HCT116 (cell line): ENCODE measurements at regions not wholly inside any gene's neighbourhood (a gene's known extent, or its start where the extent isn't known, plus 50 kb on each side); places are given as distances from the start of the nearest gene placed in this dataset.

ENCODE experiments used
- ATF3 ChIP-seq: IDR thresholded peaks from 2 replicates; pipeline ENCODE4 v1.6.1; 2012
- CTCF ChIP-seq, 3 experiments: fragments of 200-600 bp in 1 of 3; sonication (generic) in 1 of 3; IDR thresholded peaks in 2 of 3; conservative IDR thresholded peaks in 1 of 3; 2 replicates each; pipeline ENCODE4 v1.5.1; 2012 to 2017; ENCODE audit warnings: low read depth in 2 of 3, low read length in 2 of 3, antibody characterized with exemption in 1 of 3, borderline replicate concordance in 1 of 3, control low read depth in 1 of 3, mild to moderate bottlenecking in 1 of 3, mixed read lengths in 1 of 3, mixed run types in 1 of 3, moderate library complexity in 1 of 3; ENCODE audit not compliant: insufficient read depth in 1 of 3
- EGR1 ChIP-seq: IDR thresholded peaks from 2 replicates; pipeline ENCODE4 v1.6.1; 2012; ENCODE audit warnings: low read depth
- EZH2 ChIP-seq: fragments of 200-600 bp; sonication (generic); IDR thresholded peaks from 2 replicates; pipeline ENCODE4 v1.6.1; 2017; ENCODE audit warnings: antibody characterized with exemption, mixed run types
- MAX ChIP-seq: IDR thresholded peaks from 2 replicates; pipeline ENCODE4 v1.6.1; 2012
- POLR2A ChIP-seq: IDR thresholded peaks from 2 replicates; pipeline ENCODE4 v1.7.0; 2011; ENCODE audit warnings: borderline replicate concordance; ENCODE audit not compliant: insufficient read depth, insufficient read length; ENCODE audit errors: extremely low read depth
- REST ChIP-seq: IDR thresholded peaks from 2 replicates; pipeline ENCODE4 v1.6.1; 2012; ENCODE audit warnings: low read depth
- SIN3A ChIP-seq: IDR thresholded peaks from 2 replicates; pipeline ENCODE4 v1.6.1; 2012; ENCODE audit warnings: low read depth
- SP1 ChIP-seq: IDR thresholded peaks from 2 replicates; pipeline ENCODE4 v1.6.1; 2012; ENCODE audit warnings: low read depth
- TCF7L2 ChIP-seq: IDR thresholded peaks from 2 replicates; pipeline ENCODE4 v1.7.0; 2011; ENCODE audit warnings: borderline replicate concordance, inconsistent platforms; ENCODE audit not compliant: insufficient read depth, insufficient read length; ENCODE audit errors: extremely low read depth
- ZFX ChIP-seq: fragments of 450-650 bp; IDR thresholded peaks from 2 replicates; pipeline ENCODE4 v1.6.1; 2017
- ZNF274 ChIP-seq: fragments of 200-500 bp; sonication (Bioruptor generic); IDR thresholded peaks from 2 replicates; pipeline ENCODE4 v1.6.1; 2014; ENCODE audit warnings: mild to moderate bottlenecking, low read depth, low read length, inconsistent platforms

GRCh38 chr15:96276438-96277210, 53.9 kb upstream of the NR2F2 start:
- TF ChIP-seq POLR2A = no peak
- no peak for TF ChIP-seq CTCF (IDR thresholded peaks at IDR 0.05 in 2 of 3, conservative IDR thresholded peaks at IDR 0.05 in 1 of 3; ENCODE audit: borderline replicate concordance in 1 of 3, insufficient read depth in 1 of 3, low read depth in 2 of 3, low read length in 2 of 3)
- no peak for TF ChIP-seq ZFX
- no peak for TF ChIP-seq MAX
- no peak for TF ChIP-seq EZH2
- TF ChIP-seq REST = no peak
- no peak for TF ChIP-seq ATF3
- no peak for TF ChIP-seq EGR1
- TF ChIP-seq ZNF274 = no peak
- TF ChIP-seq TCF7L2 = no peak
- TF ChIP-seq SIN3A = no peak
- TF ChIP-seq SP1 = no peak
